Adipocyte (in vitro differentiated cells): ENCODE measurements at regions not wholly inside any gene's neighbourhood (a gene's known extent, or its start where the extent isn't known, plus 50 kb on each side); places are given as distances from the start of the nearest gene placed in this dataset.
A peak's percentile ranks its signal among the peaks of the same experiment; 100 is the strongest.
"Not testable (repeated sequence)": the region's sequence is repeated elsewhere in the genome, so short reads cannot be mapped to it uniquely, and the experiment has no call there.

Experiments
- DNase-seq: peaks from one replicate; pipeline ENCODE4 v3.0.0-alpha.2; 2015; ENCODE audit warnings: low read depth
- H3K27me3 ChIP-seq: replicated peaks from 2 replicates; pipeline ENCODE4 v1.7.0; 2013; ENCODE audit warnings: mild to moderate bottlenecking, low read length, moderate library complexity; ENCODE audit not compliant: control insufficient read depth, insufficient read depth
- H3K36me3 ChIP-seq: 2 replicates; pipeline ENCODE4 v1.7.0; 2013; ENCODE audit warnings: low read length, mild to moderate bottlenecking, moderate library complexity; ENCODE audit not compliant: control insufficient read depth, insufficient read depth, severe bottlenecking
- H3K4me1 ChIP-seq: 2 replicates; pipeline ENCODE4 v1.7.0; 2013; ENCODE audit warnings: mild to moderate bottlenecking, low read length, moderate library complexity; ENCODE audit not compliant: control insufficient read depth, insufficient read depth
- H3K4me3 ChIP-seq: 2 replicates; pipeline ENCODE4 v1.7.0; 2013; ENCODE audit warnings: mild to moderate bottlenecking, low read length, moderate library complexity
- H3K9ac ChIP-seq: 2 replicates; pipeline ENCODE4 v1.7.0; 2013; ENCODE audit warnings: mild to moderate bottlenecking, low read length, moderate library complexity
- H3K9me3 ChIP-seq: 2 replicates; pipeline ENCODE4 v1.7.0; 2013; ENCODE audit warnings: mild to moderate bottlenecking, low read length, moderate library complexity; ENCODE audit not compliant: control insufficient read depth

DNA sequence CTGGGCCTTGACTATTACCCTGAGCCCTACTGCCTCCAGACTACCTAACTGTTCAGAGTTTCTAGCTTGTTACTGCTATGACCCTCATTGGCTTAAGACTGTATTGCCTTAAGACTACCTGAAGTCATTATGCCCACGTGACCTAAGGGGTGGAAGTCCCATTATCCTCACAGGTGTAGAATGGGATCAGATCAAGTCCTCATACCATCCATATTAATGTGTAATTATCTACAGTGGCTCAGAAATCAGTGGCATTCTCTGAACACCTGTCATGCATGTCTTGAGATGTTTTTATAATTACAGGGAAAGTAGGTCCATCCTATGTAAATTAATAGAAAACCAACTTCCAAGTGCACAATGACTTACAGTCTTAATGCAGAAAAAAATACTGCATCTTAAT, 124.0 kb upstream of the CDC42EP3 start:
- H3K36me3 ChIP-seq = no peaks in the 10 kb centered on the region
- DNase-seq = no peak
- H3K4me1 ChIP-seq = peaks cover 38% of the 10 kb centered on the region
- no peak overlapping the region for H3K4me3 ChIP-seq
- H3K9ac ChIP-seq = no peak overlapping the region
- H3K27me3 ChIP-seq = no peaks in the 10 kb centered on the region
- H3K9me3 ChIP-seq = no peaks in the 10 kb centered on the region

DNA sequence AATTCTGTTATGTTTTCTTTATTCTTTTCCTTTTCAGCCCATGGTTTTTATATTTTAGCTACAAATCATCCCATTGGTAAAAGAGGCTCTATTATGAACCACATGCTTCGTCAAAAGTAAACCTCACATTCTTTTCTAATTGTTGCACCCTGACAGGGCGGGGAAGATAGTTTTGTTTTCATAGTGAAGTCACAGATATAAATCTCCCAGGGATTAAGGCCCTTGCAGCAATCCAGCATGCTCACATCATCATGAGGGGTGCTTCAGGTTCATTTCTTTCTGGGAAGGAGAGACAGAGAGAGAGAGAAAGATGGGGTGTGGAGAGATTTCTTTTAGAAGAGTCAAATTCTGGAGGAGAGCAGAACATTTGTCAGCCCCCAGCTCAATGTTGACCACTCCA, 124.5 kb upstream of the CDC42EP3 start:
- H3K4me3 ChIP-seq = no peak overlapping the region
- no peaks in the 10 kb centered on the region for H3K36me3 ChIP-seq

DNA sequence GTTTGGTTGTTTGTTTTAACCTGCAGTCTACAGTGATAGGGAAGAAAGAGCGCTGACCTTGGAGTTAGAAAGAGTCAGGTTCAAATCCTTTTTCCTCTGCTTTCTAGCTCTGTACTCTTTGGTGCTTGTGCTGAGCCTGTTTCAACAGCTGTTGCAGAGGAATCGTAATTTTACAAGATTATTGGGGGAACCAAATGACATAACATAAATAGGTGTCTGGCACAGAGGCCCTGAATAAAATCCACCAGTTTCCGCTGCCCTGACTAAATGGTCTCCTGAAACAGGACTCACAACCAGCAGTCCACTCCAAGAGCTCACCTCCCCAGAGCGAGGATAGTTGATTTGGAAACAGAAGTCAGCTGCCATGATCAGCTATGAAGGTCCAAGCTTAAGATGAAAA, 125.0 kb upstream of the CDC42EP3 start:
- Histone ChIP-seq H3K4me1 (peaks cover 39% of the 10 kb centered on the region), H3K4me3 (no peak overlapping the region), H3K27me3 (no peaks in the 10 kb centered on the region), H3K9me3 (no peaks in the 10 kb centered on the region), H3K9ac (no peak overlapping the region), H3K36me3 (no peaks in the 10 kb centered on the region)
- no peak for DNase-seq

More for the DNA sequence above, 124.5 kb upstream of the CDC42EP3 start:
- Histone ChIP-seq H3K9ac (no peak overlapping the region), H3K4me1 (peaks cover 36% of the 10 kb centered on the region), H3K27me3 (no peaks in the 10 kb centered on the region), H3K9me3 (no peaks in the 10 kb centered on the region)
- peak; percentile 90 for DNase-seq

DNA sequence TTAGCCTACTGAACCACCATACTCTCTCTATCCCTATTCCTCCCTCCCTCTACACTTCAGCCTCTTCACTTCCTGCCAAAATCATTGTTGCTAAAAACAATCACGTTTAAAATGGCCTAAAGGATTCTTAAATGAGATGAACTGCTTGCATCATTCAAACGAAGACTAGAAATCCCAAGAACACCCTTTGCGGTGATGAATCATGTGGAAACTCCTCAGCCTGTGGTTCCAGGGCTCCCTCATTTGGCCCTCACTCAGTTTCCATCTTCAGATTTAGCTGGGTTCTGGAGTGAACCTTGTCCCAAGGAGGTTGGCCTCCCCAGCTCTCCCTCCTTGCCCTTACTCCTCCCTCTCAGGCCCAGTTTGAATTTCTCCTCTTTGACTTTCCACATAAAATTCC, 125.6 kb upstream of the CDC42EP3 start:
- Histone ChIP-seq H3K36me3 (no peaks in the 10 kb centered on the region), H3K4me1 (peaks cover 45% of the 10 kb centered on the region), H3K27me3 (no peaks in the 10 kb centered on the region), H3K9ac (no peak overlapping the region), H3K4me3 (no peak overlapping the region), H3K9me3 (no peaks in the 10 kb centered on the region)
- DNase-seq = no peak

DNA sequence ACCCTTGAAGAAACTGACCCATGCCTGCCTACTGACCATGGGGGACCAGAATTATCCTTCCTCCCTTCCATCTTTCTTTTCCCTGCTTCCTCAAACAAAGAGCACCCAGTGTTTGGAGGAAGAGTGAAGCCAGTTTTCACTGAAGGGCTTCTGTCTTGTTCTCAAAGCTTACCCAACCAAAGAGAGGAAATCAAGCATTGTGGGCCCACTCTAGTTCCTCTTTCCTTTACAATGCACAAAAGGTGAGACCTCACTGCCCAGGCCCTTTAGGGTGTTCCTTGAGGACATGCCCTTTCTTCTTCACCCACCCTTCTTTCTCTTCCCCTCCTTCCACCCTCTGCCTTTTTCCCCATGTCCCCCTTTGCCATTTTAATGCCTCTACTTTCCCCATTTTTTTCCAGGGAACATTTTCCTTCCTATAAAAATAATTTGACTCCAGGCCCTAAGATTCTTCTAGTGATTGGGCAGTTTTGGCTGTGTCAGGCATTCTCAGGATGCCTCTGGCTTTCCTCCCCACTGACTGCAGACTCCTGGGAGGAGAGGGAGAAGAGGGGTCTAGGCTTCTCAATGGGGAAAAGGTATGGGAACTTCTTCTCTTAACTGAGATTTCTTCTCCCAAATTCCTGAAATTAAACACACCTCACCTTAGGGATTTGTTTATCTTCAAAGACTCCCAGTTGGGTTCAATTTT, 126.6 kb upstream of the RMDN2 start:
- Histone ChIP-seq H3K9me3 (no peaks in the 10 kb centered on the region), H3K27me3 (no peaks in the 10 kb centered on the region), H3K4me3 (no peak overlapping the region), H3K36me3 (no peaks in the 10 kb centered on the region), H3K4me1 (peaks cover 59% of the 10 kb centered on the region), H3K9ac (no peak overlapping the region)
- DNase-seq = peak; percentile 53

DNA sequence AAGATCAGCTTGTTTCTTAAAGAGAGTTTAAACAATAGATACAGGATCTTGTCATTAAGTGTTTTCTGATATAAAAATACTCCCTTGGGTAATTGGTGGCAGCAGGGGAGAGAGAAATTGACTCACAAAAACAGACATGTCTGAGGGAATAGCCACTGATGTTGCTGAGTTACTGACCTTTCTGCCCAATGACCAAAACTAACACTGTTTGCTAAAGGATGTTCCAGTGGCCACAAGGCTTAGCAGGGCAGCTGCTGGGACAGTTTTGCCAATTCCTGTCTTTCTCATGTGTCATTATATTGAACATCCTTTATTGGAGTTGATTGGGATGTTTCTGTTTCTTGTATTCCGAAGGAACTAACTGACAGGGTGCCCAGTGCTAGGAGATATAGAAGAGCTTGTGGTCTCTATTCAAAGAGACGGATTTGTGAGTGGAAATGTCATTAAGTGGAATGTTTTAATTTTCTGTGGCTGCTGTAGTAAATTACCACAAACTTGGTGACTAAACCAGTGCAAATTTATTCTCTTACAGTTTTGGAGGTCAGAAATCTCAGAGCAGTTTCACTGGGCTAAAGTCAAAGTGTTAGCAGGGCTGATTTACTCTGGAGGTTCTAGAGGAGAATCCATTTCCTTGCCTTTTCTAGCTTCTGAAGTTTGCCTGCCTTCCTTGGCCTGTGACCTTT, 124.8 kb upstream of the RMDN2 start:
- Histone ChIP-seq H3K36me3 (no peaks in the 10 kb centered on the region), H3K9ac (no peak overlapping the region), H3K27me3 (no peaks in the 10 kb centered on the region), H3K4me1 (peaks cover 43% of the 10 kb centered on the region), H3K9me3 (no peaks in the 10 kb centered on the region), H3K4me3 (no peak overlapping the region)
- DNase-seq = no peak

DNA sequence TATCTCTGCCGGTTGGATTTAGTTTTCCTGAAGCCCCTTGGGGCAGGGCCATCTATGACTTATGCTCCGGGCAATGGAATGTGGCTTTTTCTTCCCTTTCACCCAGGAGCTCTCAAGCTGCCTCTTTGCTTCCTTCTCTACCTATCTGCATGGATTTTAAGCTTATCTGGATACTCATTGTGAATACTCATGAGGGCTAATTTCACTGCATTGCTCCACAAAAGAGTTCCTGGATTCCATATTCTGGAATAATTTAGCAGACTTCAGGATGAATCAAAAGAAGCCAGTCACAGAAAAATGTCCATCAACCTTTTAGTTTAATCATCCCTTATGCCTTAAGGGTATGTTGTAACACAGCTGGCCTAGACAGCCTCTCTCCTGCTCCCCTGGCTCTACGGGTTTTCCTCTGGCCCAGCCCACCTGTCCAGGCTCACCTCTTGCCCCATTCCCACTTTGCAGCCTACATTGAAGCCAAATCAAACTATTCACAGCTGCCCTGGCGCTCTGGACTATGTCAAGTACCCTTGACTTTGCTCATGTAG, 122.8 kb upstream of the RMDN2 start:
- no peak overlapping the region for H3K4me3 ChIP-seq
- no peaks in the 10 kb centered on the region for H3K27me3 ChIP-seq
- peak; percentile 83 for DNase-seq
- no peaks in the 10 kb centered on the region for H3K36me3 ChIP-seq
- peaks cover 35% of the 10 kb centered on the region for H3K4me1 ChIP-seq
- peak overlapping the region; percentile 57 for H3K9ac ChIP-seq
- H3K9me3 ChIP-seq = peaks cover 3% of the 10 kb centered on the region

DNA sequence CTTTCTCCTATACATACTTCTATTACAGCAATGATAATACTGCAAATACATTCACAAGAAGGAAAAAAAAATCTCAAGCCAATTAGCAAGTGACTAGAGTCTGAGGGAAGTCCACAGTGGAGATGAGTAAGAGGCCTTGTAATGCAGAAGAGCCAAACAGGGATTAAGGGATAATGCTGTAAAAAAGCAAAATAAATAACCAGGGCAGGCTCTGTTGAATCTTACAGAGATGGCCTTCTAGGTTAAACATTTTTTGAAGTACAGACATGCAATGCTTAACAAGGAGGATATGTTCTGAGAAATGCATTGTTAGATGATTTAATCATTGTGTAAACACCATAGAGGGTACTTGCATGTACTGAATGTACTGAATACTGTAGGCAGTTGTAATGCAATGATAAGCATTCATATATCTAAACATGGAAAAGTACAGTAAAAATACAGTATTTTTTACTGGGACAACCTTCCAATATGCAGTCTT, 122.1 kb upstream of the RMDN2 start:
- H3K4me1 ChIP-seq = peaks cover 35% of the 10 kb centered on the region
- H3K36me3 ChIP-seq = no peaks in the 10 kb centered on the region
- H3K9me3 ChIP-seq = peaks cover 6% of the 10 kb centered on the region
- H3K9ac ChIP-seq = peak overlapping the region; percentile 57
- no peaks in the 10 kb centered on the region for H3K27me3 ChIP-seq
- no peak overlapping the region for H3K4me3 ChIP-seq
- peak; percentile 95 for DNase-seq

DNA sequence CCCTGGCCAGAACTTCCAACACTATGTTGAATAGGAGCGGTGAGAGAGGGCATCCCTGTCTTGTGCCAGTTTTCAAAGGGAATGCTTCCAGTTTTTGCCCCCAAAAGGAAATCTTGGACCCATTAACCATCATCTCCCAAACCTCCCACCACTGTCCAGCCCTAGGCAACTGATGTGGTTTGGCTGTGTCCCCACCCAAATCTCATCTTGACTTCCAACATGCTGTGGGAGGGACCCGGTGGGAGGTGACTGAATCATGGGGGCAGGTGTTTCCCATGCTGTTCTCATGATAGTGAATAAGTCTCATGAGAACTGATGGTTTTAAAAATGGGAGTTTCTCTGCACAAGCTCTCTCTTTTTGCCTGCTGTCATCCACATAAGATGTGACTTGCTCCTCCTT, 119.1 kb upstream of the RMDN2 start:
- H3K9ac ChIP-seq, H3K36me3 ChIP-seq, H3K9me3 ChIP-seq, H3K4me3 ChIP-seq, H3K27me3 ChIP-seq, DNase-seq: not testable (repeated sequence)
- peaks cover 44% of the 10 kb centered on the region for H3K4me1 ChIP-seq

DNA sequence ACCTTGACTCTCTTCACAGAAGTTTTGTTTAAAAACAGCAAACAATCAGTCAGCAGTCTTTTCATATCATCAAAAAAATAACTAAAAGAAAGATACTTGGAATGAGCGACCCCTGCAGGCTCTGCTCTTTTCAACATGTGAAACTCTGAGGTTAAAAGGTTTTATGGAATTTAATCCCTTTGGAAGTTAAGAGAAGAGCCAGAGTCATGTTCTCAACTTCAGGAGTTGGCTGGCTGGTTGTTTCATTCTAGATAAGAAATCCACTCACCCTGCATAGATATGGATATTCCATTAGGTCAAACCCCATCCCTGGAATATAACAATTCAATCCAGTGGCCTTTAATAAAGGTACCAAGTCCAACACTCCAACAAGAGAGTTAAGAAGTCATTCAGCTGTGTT, 115.6 kb upstream of the RMDN2 start:
- H3K9ac ChIP-seq = peak overlapping the region; percentile 81
- no peaks in the 10 kb centered on the region for H3K36me3 ChIP-seq
- no peak overlapping the region for H3K4me3 ChIP-seq
- peaks cover 20% of the 10 kb centered on the region for H3K4me1 ChIP-seq
- no peaks in the 10 kb centered on the region for H3K27me3 ChIP-seq
- H3K9me3 ChIP-seq = peaks cover 6% of the 10 kb centered on the region
- DNase-seq = peak; percentile 85

DNA sequence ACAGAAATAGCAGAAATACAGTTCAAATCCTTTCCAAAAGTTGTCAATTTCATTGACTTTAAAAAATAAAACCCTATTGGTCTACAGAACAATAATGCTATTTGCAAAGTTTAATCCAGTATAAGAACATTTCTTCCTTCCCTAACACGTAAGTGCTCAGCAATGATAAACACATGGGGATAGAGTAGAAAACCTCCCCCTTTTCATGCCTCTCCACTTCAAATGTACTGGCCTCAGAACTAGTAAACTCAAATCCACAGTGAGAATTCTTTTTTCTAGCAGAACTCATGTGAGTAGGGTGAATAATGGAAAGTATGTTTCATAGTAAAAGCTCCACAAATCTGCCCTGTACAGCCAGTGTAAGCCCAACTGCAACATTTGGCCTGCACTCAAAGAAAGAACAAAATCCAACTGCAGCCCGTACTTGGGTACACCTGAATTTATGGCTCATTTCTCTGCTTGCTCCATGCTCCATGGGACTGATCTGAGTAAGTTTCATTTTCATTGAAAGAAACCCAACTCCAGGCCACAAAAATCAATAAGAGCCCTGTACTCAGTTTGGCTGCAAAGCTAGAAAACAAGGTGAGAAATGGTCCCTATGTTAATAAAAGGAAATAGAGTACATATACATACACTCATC, 115.0 kb upstream of the RMDN2 start:
- H3K9me3 ChIP-seq = peaks cover 6% of the 10 kb centered on the region
- H3K4me1 ChIP-seq = peaks cover 20% of the 10 kb centered on the region
- no peaks in the 10 kb centered on the region for H3K27me3 ChIP-seq
- no peaks in the 10 kb centered on the region for H3K36me3 ChIP-seq
- no peak overlapping the region for H3K4me3 ChIP-seq
- peak overlapping the region; percentile 81 for H3K9ac ChIP-seq
- peak; percentile 48 for DNase-seq
